HG03060 (cell line): ENCODE measurements at regions not wholly inside any gene's neighbourhood (a gene's known extent, or its start where the extent isn't known, plus 50 kb on each side); places are given as distances from the start of the nearest gene placed in this dataset.

Source experiments
- ATAC-seq: cut with Tn5 transposase; IDR thresholded peaks from one replicate; pipeline ENCODE4 v1.9.1; 2021; ENCODE audit warnings: low read depth, moderate number of reproducible peaks; ENCODE audit not compliant: unreplicated experiment

- ATAC-seq = no peak
These were observed 394.1 kb upstream of the SMIM31 start for GRCh38 chr4:164359881-164360280.

GRCh38 chr4:164368894-164369293 is 385.0 kb upstream of the SMIM31 start:
- no peak for ATAC-seq

- ATAC-seq = no peak
These were observed 380.9 kb upstream of the SMIM31 start for GRCh38 chr4:164373021-164373420.

- no peak for ATAC-seq
These were observed 376.7 kb upstream of the SMIM31 start for GRCh38 chr4:164377277-164377676.

- ATAC-seq = no peak
These were observed 375.6 kb upstream of the SMIM31 start for GRCh38 chr4:164378361-164378760.

GRCh38 chr4:164379694-164380093 is 374.2 kb upstream of the SMIM31 start:
- no peak for ATAC-seq

GRCh38 chr4:164381859-164382258 is 372.1 kb upstream of the SMIM31 start:
- no peak for ATAC-seq

GRCh38 chr4:164383058-164383357 is 370.9 kb upstream of the SMIM31 start:
- ATAC-seq = no peak

- ATAC-seq = no peak
These were observed 370.3 kb upstream of the SMIM31 start for GRCh38 chr4:164383358-164384220.

GRCh38 chr4:164384416-164384815 is 369.5 kb upstream of the SMIM31 start:
- ATAC-seq = no peak

GRCh38 chr4:164396439-164396838 is 357.5 kb upstream of the SMIM31 start:
- no peak for ATAC-seq

GRCh38 chr4:164402554-164402953 is 351.4 kb upstream of the SMIM31 start:
- no peak for ATAC-seq

- no peak for ATAC-seq
These were observed 348.2 kb upstream of the SMIM31 start for GRCh38 chr4:164405774-164406173.

GRCh38 chr4:164408831-164409230 is 345.1 kb upstream of the SMIM31 start:
- no peak for ATAC-seq

- ATAC-seq = no peak
These were observed 343.5 kb upstream of the SMIM31 start for GRCh38 chr4:164410401-164410800.

GRCh38 chr4:164412246-164412645 is 341.7 kb upstream of the SMIM31 start:
- no peak for ATAC-seq

- ATAC-seq = no peak
These were observed 340.2 kb upstream of the SMIM31 start for GRCh38 chr4:164413743-164414142.

GRCh38 chr4:164423819-164424218 is 330.1 kb upstream of the SMIM31 start:
- no peak for ATAC-seq

GRCh38 chr4:164424846-164425245 is 329.1 kb upstream of the SMIM31 start:
- ATAC-seq = no peak

- no peak for ATAC-seq
These were observed 325.4 kb upstream of the SMIM31 start for GRCh38 chr4:164428561-164428960.

- ATAC-seq = no peak
These were observed 315.6 kb upstream of the SMIM31 start for GRCh38 chr4:164438321-164438720.

GRCh38 chr4:164439037-164439436 is 314.9 kb upstream of the SMIM31 start:
- no peak for ATAC-seq

- ATAC-seq = no peak
These were observed 313.7 kb upstream of the SMIM31 start for GRCh38 chr4:164440199-164440598.
